MG63 (cell line): ENCODE measurements at regions not wholly inside any gene's neighbourhood (a gene's known extent, or its start where the extent isn't known, plus 50 kb on each side); places are given as distances from the start of the nearest gene placed in this dataset.

ENCODE experiments used
- DNase-seq: peaks from one replicate; pipeline ENCODE4 v3.0.0-alpha.2; 2020
- H3K27me3 ChIP-seq: fragments of 250-450 bp; sonication (Bioruptor Pico); 2 replicates; pipeline ENCODE4 v1.5.1; 2020; ENCODE audit warnings: mild to moderate bottlenecking, moderate library complexity
- H3K36me3 ChIP-seq: fragments of 250-450 bp; sonication (Bioruptor Pico); 2 replicates; pipeline ENCODE4 v1.5.1; 2020; ENCODE audit warnings: mild to moderate bottlenecking, moderate library complexity
- H3K4me3 ChIP-seq: fragments of 250-450 bp; sonication (Bioruptor Pico); 2 replicates; pipeline ENCODE4 v1.5.1; 2020; ENCODE audit warnings: mild to moderate bottlenecking, moderate library complexity
- H3K9me3 ChIP-seq: fragments of 250-450 bp; sonication (Bioruptor Pico); 2 replicates; pipeline ENCODE4 v1.5.1; 2020; ENCODE audit warnings: mild to moderate bottlenecking, moderate library complexity

GRCh38 chr1:59025898-59026426, 242.1 kb upstream of the JUN start:
- Histone ChIP-seq H3K4me3 (no peak overlapping the region), H3K36me3 (no peaks in the 10 kb centered on the region), H3K27me3 (no peaks in the 10 kb centered on the region), H3K9me3 (no peaks in the 10 kb centered on the region)
- DNase-seq = no peak

- peak; percentile 54 for DNase-seq
- Histone ChIP-seq H3K36me3 (no peaks in the 10 kb centered on the region), H3K4me3 (no peak overlapping the region)
Observed at GRCh38 chr1:59026472-59026948, 242.7 kb upstream of the JUN start.

GRCh38 chr1:59027177-59027576, 243.3 kb upstream of the JUN start:
- no peak overlapping the region for H3K4me3 ChIP-seq
- H3K9me3 ChIP-seq = no peaks in the 10 kb centered on the region
- no peaks in the 10 kb centered on the region for H3K36me3 ChIP-seq
- H3K27me3 ChIP-seq = no peaks in the 10 kb centered on the region
- DNase-seq = no peak

More at GRCh38 chr1:59026472-59026948, 242.7 kb upstream of the JUN start:
- H3K27me3 ChIP-seq = no peaks in the 10 kb centered on the region
- H3K9me3 ChIP-seq = no peaks in the 10 kb centered on the region

GRCh38 chr1:59028048-59028447, 244.2 kb upstream of the JUN start:
- Histone ChIP-seq H3K9me3 (no peaks in the 10 kb centered on the region), H3K27me3 (no peaks in the 10 kb centered on the region), H3K4me3 (no peak overlapping the region), H3K36me3 (no peaks in the 10 kb centered on the region)
- no peak for DNase-seq

GRCh38 chr1:59029411-59030167, 245.7 kb upstream of the JUN start:
- peak; percentile 23 for DNase-seq

GRCh38 chr1:59032228-59032627, 248.4 kb upstream of the JUN start:
- no peaks in the 10 kb centered on the region for H3K9me3 ChIP-seq
- no peak for DNase-seq
- no peak overlapping the region for H3K4me3 ChIP-seq
- no peaks in the 10 kb centered on the region for H3K27me3 ChIP-seq
- no peaks in the 10 kb centered on the region for H3K36me3 ChIP-seq

More at GRCh38 chr1:59029411-59030167, 245.7 kb upstream of the JUN start:
- Histone ChIP-seq H3K9me3 (no peaks in the 10 kb centered on the region), H3K36me3 (no peaks in the 10 kb centered on the region), H3K27me3 (no peaks in the 10 kb centered on the region), H3K4me3 (no peak overlapping the region)

GRCh38 chr1:59033761-59034160, 249.9 kb upstream of the JUN start:
- H3K9me3 ChIP-seq = no peaks in the 10 kb centered on the region
- no peaks in the 10 kb centered on the region for H3K36me3 ChIP-seq
- no peak overlapping the region for H3K4me3 ChIP-seq
- DNase-seq = no peak
- H3K27me3 ChIP-seq = no peaks in the 10 kb centered on the region

- Histone ChIP-seq H3K9me3 (no peaks in the 10 kb centered on the region), H3K4me3 (no peak overlapping the region), H3K36me3 (no peaks in the 10 kb centered on the region), H3K27me3 (no peaks in the 10 kb centered on the region)
- no peak for DNase-seq
Observed at GRCh38 chr1:59034925-59035324, 251.1 kb upstream of the JUN start.

GRCh38 chr1:59039551-59039950, 255.7 kb upstream of the JUN start:
- H3K9me3 ChIP-seq = no peaks in the 10 kb centered on the region
- H3K4me3 ChIP-seq = no peak overlapping the region
- no peaks in the 10 kb centered on the region for H3K27me3 ChIP-seq
- DNase-seq = no peak
- no peaks in the 10 kb centered on the region for H3K36me3 ChIP-seq

GRCh38 chr1:59040486-59040885, 256.4 kb upstream of the FGGY start:
- DNase-seq = no peak
- H3K4me3 ChIP-seq = no peak overlapping the region
- no peaks in the 10 kb centered on the region for H3K27me3 ChIP-seq
- no peaks in the 10 kb centered on the region for H3K9me3 ChIP-seq
- no peaks in the 10 kb centered on the region for H3K36me3 ChIP-seq

- H3K36me3 ChIP-seq = no peaks in the 10 kb centered on the region
- H3K4me3 ChIP-seq = no peak overlapping the region
- no peaks in the 10 kb centered on the region for H3K9me3 ChIP-seq
- H3K27me3 ChIP-seq = no peaks in the 10 kb centered on the region
- no peak for DNase-seq
Observed at GRCh38 chr1:59041646-59042277, 255.1 kb upstream of the FGGY start.

- no peaks in the 10 kb centered on the region for H3K36me3 ChIP-seq
- H3K4me3 ChIP-seq = no peak overlapping the region
- peak; percentile 75 for DNase-seq
Observed at GRCh38 chr1:59043796-59044195, 253.1 kb upstream of the FGGY start.

GRCh38 chr1:59044535-59045121, 252.3 kb upstream of the FGGY start:
- Histone ChIP-seq H3K27me3 (no peaks in the 10 kb centered on the region), H3K9me3 (no peaks in the 10 kb centered on the region), H3K4me3 (no peak overlapping the region), H3K36me3 (no peaks in the 10 kb centered on the region)
- no peak for DNase-seq

More at GRCh38 chr1:59043796-59044195, 253.1 kb upstream of the FGGY start:
- Histone ChIP-seq H3K27me3 (no peaks in the 10 kb centered on the region), H3K9me3 (no peaks in the 10 kb centered on the region)

- H3K36me3 ChIP-seq = no peaks in the 10 kb centered on the region
- H3K9me3 ChIP-seq = no peaks in the 10 kb centered on the region
- no peak overlapping the region for H3K4me3 ChIP-seq
- no peaks in the 10 kb centered on the region for H3K27me3 ChIP-seq
- no peak for DNase-seq
Observed at GRCh38 chr1:59045137-59045536, 251.8 kb upstream of the FGGY start.

GRCh38 chr1:59045636-59046035, 251.3 kb upstream of the FGGY start:
- no peak overlapping the region for H3K4me3 ChIP-seq
- no peak for DNase-seq
- H3K36me3 ChIP-seq = no peaks in the 10 kb centered on the region
- H3K9me3 ChIP-seq = no peaks in the 10 kb centered on the region
- no peaks in the 10 kb centered on the region for H3K27me3 ChIP-seq

GRCh38 chr1:59046134-59046533, 250.8 kb upstream of the FGGY start:
- no peaks in the 10 kb centered on the region for H3K9me3 ChIP-seq
- no peaks in the 10 kb centered on the region for H3K27me3 ChIP-seq
- no peak overlapping the region for H3K4me3 ChIP-seq
- DNase-seq = no peak
- H3K36me3 ChIP-seq = no peaks in the 10 kb centered on the region

- Histone ChIP-seq H3K9me3 (no peaks in the 10 kb centered on the region), H3K4me3 (no peak overlapping the region), H3K36me3 (no peaks in the 10 kb centered on the region), H3K27me3 (no peaks in the 10 kb centered on the region)
- no peak for DNase-seq
Observed at GRCh38 chr1:59046730-59047157, 250.2 kb upstream of the FGGY start.
